Vagina (tissue), 2 donors: ENCODE measurements at regions not wholly inside any gene's neighbourhood (a gene's known extent, or its start where the extent isn't known, plus 50 kb on each side); places are given as distances from the start of the nearest gene placed in this dataset.

Experiments used
- POLR2AphosphoS5 ChIP-seq, 2 donors: sonication (generic); formaldehyde crosslinking; IDR thresholded peaks; one replicate each; pipeline ENCODE4 v1.9.0; 2017; ENCODE audit warnings: antibody characterized with exemption in 2 of 2, mild to moderate bottlenecking in 2 of 2, low read depth in 1 of 2; ENCODE audit not compliant: insufficient read depth in 1 of 2
- TF ChIP-seq, protein P1 (sequence below), 3 experiments: fragments of 450-650 bp in 2 of 3; fragments of 200-600 bp in 1 of 3; sonication (generic) in 1 of 3; IDR thresholded peaks; one replicate each; pipeline ENCODE4 v1.5.1; 2017 to 2019; ENCODE audit warnings: antibody characterized with exemption in 3 of 3, mild to moderate bottlenecking in 2 of 3, moderate library complexity in 2 of 3

DNA sequence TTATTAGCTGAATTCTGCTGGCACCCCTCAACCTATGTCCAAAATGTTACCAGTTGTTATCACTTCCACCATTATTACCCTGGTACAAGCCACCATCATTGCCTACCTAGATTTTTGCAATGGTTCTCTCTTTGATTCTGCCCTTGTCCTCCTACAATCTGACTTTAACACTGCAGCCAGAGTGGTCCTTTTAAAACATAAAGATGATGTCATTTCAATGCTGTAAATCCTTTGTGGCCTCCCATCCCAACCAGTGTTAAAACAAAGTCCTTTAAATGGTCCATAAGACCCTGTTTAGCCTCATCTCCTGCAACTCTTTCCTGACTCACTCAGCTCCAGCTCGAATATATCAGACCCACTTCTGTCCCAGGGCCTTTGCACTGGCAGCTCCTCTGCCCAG is 54.9 kb upstream of the FSTL4 start:
- TF ChIP-seq, protein P1, sequence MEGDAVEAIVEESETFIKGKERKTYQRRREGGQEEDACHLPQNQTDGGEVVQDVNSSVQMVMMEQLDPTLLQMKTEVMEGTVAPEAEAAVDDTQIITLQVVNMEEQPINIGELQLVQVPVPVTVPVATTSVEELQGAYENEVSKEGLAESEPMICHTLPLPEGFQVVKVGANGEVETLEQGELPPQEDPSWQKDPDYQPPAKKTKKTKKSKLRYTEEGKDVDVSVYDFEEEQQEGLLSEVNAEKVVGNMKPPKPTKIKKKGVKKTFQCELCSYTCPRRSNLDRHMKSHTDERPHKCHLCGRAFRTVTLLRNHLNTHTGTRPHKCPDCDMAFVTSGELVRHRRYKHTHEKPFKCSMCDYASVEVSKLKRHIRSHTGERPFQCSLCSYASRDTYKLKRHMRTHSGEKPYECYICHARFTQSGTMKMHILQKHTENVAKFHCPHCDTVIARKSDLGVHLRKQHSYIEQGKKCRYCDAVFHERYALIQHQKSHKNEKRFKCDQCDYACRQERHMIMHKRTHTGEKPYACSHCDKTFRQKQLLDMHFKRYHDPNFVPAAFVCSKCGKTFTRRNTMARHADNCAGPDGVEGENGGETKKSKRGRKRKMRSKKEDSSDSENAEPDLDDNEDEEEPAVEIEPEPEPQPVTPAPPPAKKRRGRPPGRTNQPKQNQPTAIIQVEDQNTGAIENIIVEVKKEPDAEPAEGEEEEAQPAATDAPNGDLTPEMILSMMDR (IDR thresholded peaks at IDR 0.05): no peak
- no peak for TF ChIP-seq POLR2AphosphoS5 (IDR thresholded peaks at IDR 0.05; ENCODE audit: insufficient read depth in 1 of 2, low read depth in 1 of 2)
